ENCODE measurements at regions not wholly inside any gene's neighbourhood (a gene's known extent, or its start where the extent isn't known, plus 50 kb on each side); places are given as distances from the start of the nearest gene placed in this dataset.
A peak's percentile ranks its signal among the peaks of the same experiment; 100 is the strongest.

GRCh38 chr1:173405834-173406233 lies 71.3 kb upstream of the PRDX6 start:
- Histone ChIP-seq H3K9me3 (ENCODE audit: control insufficient read depth, low read length) (no peaks in the 10 kb centered on the region), H3K4me3 (ENCODE audit: low read length) (no peak overlapping the region), H3K27me3 (replicated peaks; ENCODE audit: control insufficient read depth, insufficient read depth, low read length) (no peaks in the 10 kb centered on the region), H3K9ac (ENCODE audit: low read length) (no peak overlapping the region), H3K36me3 (ENCODE audit: control insufficient read depth, insufficient read depth, low read length, severe bottlenecking) (peaks cover 6% of the 10 kb centered on the region), H3K4me1 (ENCODE audit: control insufficient read depth, insufficient read depth, low read length) (peaks cover 17% of the 10 kb centered on the region)
- DNase-seq (ENCODE audit: low read depth), result peak; percentile 62

- no peaks in the 10 kb centered on the region for H3K27me3 ChIP-seq (replicated peaks; ENCODE audit: control insufficient read depth, insufficient read depth, low read length)
- no peak overlapping the region for H3K4me3 ChIP-seq (ENCODE audit: low read length)
- no peak overlapping the region for H3K9ac ChIP-seq (ENCODE audit: low read length)
- H3K36me3 ChIP-seq (ENCODE audit: control insufficient read depth, insufficient read depth, low read length, severe bottlenecking), result peaks cover 6% of the 10 kb centered on the region
- no peak for DNase-seq (ENCODE audit: low read depth)
- peaks cover 17% of the 10 kb centered on the region for H3K4me1 ChIP-seq (ENCODE audit: control insufficient read depth, insufficient read depth, low read length)
- H3K9me3 ChIP-seq (ENCODE audit: control insufficient read depth, low read length), result no peaks in the 10 kb centered on the region
Measured at GRCh38 chr1:173406783-173407230, 70.3 kb upstream of the PRDX6 start.

- no peaks in the 10 kb centered on the region for H3K27me3 ChIP-seq (replicated peaks; ENCODE audit: control insufficient read depth, insufficient read depth, low read length)
- peaks cover 22% of the 10 kb centered on the region for H3K4me1 ChIP-seq (ENCODE audit: control insufficient read depth, insufficient read depth, low read length)
- no peak for DNase-seq (ENCODE audit: low read depth)
Measured at GRCh38 chr1:173407846-173408245, 69.3 kb upstream of the PRDX6 start.

GRCh38 chr1:173408886-173409285 lies 68.2 kb upstream of the PRDX6 start:
- H3K9ac ChIP-seq (ENCODE audit: low read length), result no peak overlapping the region
- no peak overlapping the region for H3K4me3 ChIP-seq (ENCODE audit: low read length)
- no peaks in the 10 kb centered on the region for H3K27me3 ChIP-seq (replicated peaks; ENCODE audit: control insufficient read depth, insufficient read depth, low read length)
- peaks cover 22% of the 10 kb centered on the region for H3K4me1 ChIP-seq (ENCODE audit: control insufficient read depth, insufficient read depth, low read length)
- H3K9me3 ChIP-seq (ENCODE audit: control insufficient read depth, low read length), result no peaks in the 10 kb centered on the region
- H3K36me3 ChIP-seq (ENCODE audit: control insufficient read depth, insufficient read depth, low read length, severe bottlenecking), result peaks cover 6% of the 10 kb centered on the region
- DNase-seq (ENCODE audit: low read depth), result no peak

More at GRCh38 chr1:173407846-173408245, 69.3 kb upstream of the PRDX6 start:
- Histone ChIP-seq H3K9me3 (ENCODE audit: control insufficient read depth, low read length) (no peaks in the 10 kb centered on the region), H3K9ac (ENCODE audit: low read length) (no peak overlapping the region), H3K36me3 (ENCODE audit: control insufficient read depth, insufficient read depth, low read length, severe bottlenecking) (peaks cover 6% of the 10 kb centered on the region), H3K4me3 (ENCODE audit: low read length) (no peak overlapping the region)

GRCh38 chr1:173409613-173410012 lies 67.5 kb upstream of the PRDX6 start:
- H3K4me1 ChIP-seq (ENCODE audit: control insufficient read depth, insufficient read depth, low read length), result peaks cover 22% of the 10 kb centered on the region
- no peaks in the 10 kb centered on the region for H3K9me3 ChIP-seq (ENCODE audit: control insufficient read depth, low read length)
- peaks cover 6% of the 10 kb centered on the region for H3K36me3 ChIP-seq (ENCODE audit: control insufficient read depth, insufficient read depth, low read length, severe bottlenecking)
- H3K9ac ChIP-seq (ENCODE audit: low read length), result no peak overlapping the region
- peak; percentile 34 for DNase-seq (ENCODE audit: low read depth)
- no peaks in the 10 kb centered on the region for H3K27me3 ChIP-seq (replicated peaks; ENCODE audit: control insufficient read depth, insufficient read depth, low read length)
- H3K4me3 ChIP-seq (ENCODE audit: low read length), result no peak overlapping the region

- no peak overlapping the region for H3K9ac ChIP-seq (ENCODE audit: low read length)
Measured at GRCh38 chr1:173410133-173410793, 66.9 kb upstream of the PRDX6 start.

GRCh38 chr1:173410794-173411236 lies 66.3 kb upstream of the PRDX6 start:
- peaks cover 13% of the 10 kb centered on the region for H3K4me1 ChIP-seq (ENCODE audit: control insufficient read depth, insufficient read depth, low read length)
- DNase-seq (ENCODE audit: low read depth), result no peak
- no peaks in the 10 kb centered on the region for H3K9me3 ChIP-seq (ENCODE audit: control insufficient read depth, low read length)
- no peak overlapping the region for H3K9ac ChIP-seq (ENCODE audit: low read length)
- H3K4me3 ChIP-seq (ENCODE audit: low read length), result no peak overlapping the region
- no peaks in the 10 kb centered on the region for H3K27me3 ChIP-seq (replicated peaks; ENCODE audit: control insufficient read depth, insufficient read depth, low read length)
- peaks cover 7% of the 10 kb centered on the region for H3K36me3 ChIP-seq (ENCODE audit: control insufficient read depth, insufficient read depth, low read length, severe bottlenecking)

More at GRCh38 chr1:173410133-173410793, 66.9 kb upstream of the PRDX6 start:
- H3K9me3 ChIP-seq (ENCODE audit: control insufficient read depth, low read length), result no peaks in the 10 kb centered on the region
- H3K36me3 ChIP-seq (ENCODE audit: control insufficient read depth, insufficient read depth, low read length, severe bottlenecking), result peaks cover 6% of the 10 kb centered on the region
- no peaks in the 10 kb centered on the region for H3K27me3 ChIP-seq (replicated peaks; ENCODE audit: control insufficient read depth, insufficient read depth, low read length)
- DNase-seq (ENCODE audit: low read depth), result no peak
- peaks cover 19% of the 10 kb centered on the region for H3K4me1 ChIP-seq (ENCODE audit: control insufficient read depth, insufficient read depth, low read length)
- no peak overlapping the region for H3K4me3 ChIP-seq (ENCODE audit: low read length)

GRCh38 chr1:173411835-173412742 lies 65.0 kb upstream of the PRDX6 start:
- H3K4me1 ChIP-seq (ENCODE audit: control insufficient read depth, insufficient read depth, low read length), result peaks cover 12% of the 10 kb centered on the region
- peaks cover 15% of the 10 kb centered on the region for H3K36me3 ChIP-seq (ENCODE audit: control insufficient read depth, insufficient read depth, low read length, severe bottlenecking)
- DNase-seq (ENCODE audit: low read depth), result peak; percentile 64
- no peaks in the 10 kb centered on the region for H3K9me3 ChIP-seq (ENCODE audit: control insufficient read depth, low read length)
- H3K27me3 ChIP-seq (replicated peaks; ENCODE audit: control insufficient read depth, insufficient read depth, low read length), result no peaks in the 10 kb centered on the region
- peak overlapping the region; percentile 13 for H3K9ac ChIP-seq (ENCODE audit: low read length)
- H3K4me3 ChIP-seq (ENCODE audit: low read length), result no peak overlapping the region

GRCh38 chr1:173413271-173413707 lies 63.8 kb upstream of the PRDX6 start:
- Histone ChIP-seq H3K9me3 (ENCODE audit: control insufficient read depth, low read length) (no peaks in the 10 kb centered on the region), H3K9ac (ENCODE audit: low read length) (no peak overlapping the region), H3K4me3 (ENCODE audit: low read length) (no peak overlapping the region), H3K36me3 (ENCODE audit: control insufficient read depth, insufficient read depth, low read length, severe bottlenecking) (peaks cover 21% of the 10 kb centered on the region), H3K4me1 (ENCODE audit: control insufficient read depth, insufficient read depth, low read length) (peaks cover 14% of the 10 kb centered on the region), H3K27me3 (replicated peaks; ENCODE audit: control insufficient read depth, insufficient read depth, low read length) (no peaks in the 10 kb centered on the region)
- no peak for DNase-seq (ENCODE audit: low read depth)

- Histone ChIP-seq H3K36me3 (ENCODE audit: control insufficient read depth, insufficient read depth, low read length, severe bottlenecking) (peaks cover 22% of the 10 kb centered on the region), H3K4me3 (ENCODE audit: low read length) (no peak overlapping the region), H3K27me3 (replicated peaks; ENCODE audit: control insufficient read depth, insufficient read depth, low read length) (no peaks in the 10 kb centered on the region), H3K4me1 (ENCODE audit: control insufficient read depth, insufficient read depth, low read length) (peaks cover 16% of the 10 kb centered on the region), H3K9ac (ENCODE audit: low read length) (no peak overlapping the region), H3K9me3 (ENCODE audit: control insufficient read depth, low read length) (no peaks in the 10 kb centered on the region)
- no peak for DNase-seq (ENCODE audit: low read depth)
Measured at GRCh38 chr1:173414136-173414535, 63.0 kb upstream of the PRDX6 start.

GRCh38 chr1:173414539-173415226 lies 62.5 kb upstream of the PRDX6 start:
- Histone ChIP-seq H3K36me3 (ENCODE audit: control insufficient read depth, insufficient read depth, low read length, severe bottlenecking) (peaks cover 22% of the 10 kb centered on the region), H3K9me3 (ENCODE audit: control insufficient read depth, low read length) (no peaks in the 10 kb centered on the region), H3K4me1 (ENCODE audit: control insufficient read depth, insufficient read depth, low read length) (peaks cover 13% of the 10 kb centered on the region), H3K4me3 (ENCODE audit: low read length) (no peak overlapping the region), H3K9ac (ENCODE audit: low read length) (no peak overlapping the region), H3K27me3 (replicated peaks; ENCODE audit: control insufficient read depth, insufficient read depth, low read length) (no peaks in the 10 kb centered on the region)
- no peak for DNase-seq (ENCODE audit: low read depth)

Measured in adipocyte (in vitro differentiated cells).